Ovary (tissue), 7 donors: ENCODE measurements at regions not wholly inside any gene's neighbourhood (a gene's known extent, or its start where the extent isn't known, plus 50 kb on each side); places are given as distances from the start of the nearest gene placed in this dataset.

ENCODE experiments used
- DNase-seq, 5 donors: peaks; one replicate each; pipeline ENCODE4 v3.0.0-alpha.2; 2019 to 2020
- H3K27ac ChIP-seq, 2 donors: fragments of 200-600 bp; one replicate each; pipeline versions ENCODE4 v1.5.1 to v1.8.0; 2019 to 2022
- H3K27me3 ChIP-seq: fragments of 200-600 bp; one replicate; pipeline ENCODE4 v1.8.0; 2022
- H3K36me3 ChIP-seq: fragments of 200-600 bp; sonication (generic); one replicate; pipeline ENCODE4 v1.5.1; 2019
- H3K4me1 ChIP-seq: one replicate; pipeline ENCODE4 v1.8.1; 2013; ENCODE audit warnings: mild to moderate bottlenecking, moderate library complexity; ENCODE audit not compliant: insufficient read depth
- H3K4me3 ChIP-seq: fragments of 200-600 bp; sonication (generic); one replicate; pipeline ENCODE4 v1.5.1; 2017
- H3K9me3 ChIP-seq, 2 donors: fragments of 200-600 bp in 1 of 2; sonication (generic) in 1 of 2; one replicate each; pipeline versions ENCODE4 v1.5.1 to v1.8.1; 2013 to 2019; ENCODE audit warnings: mild to moderate bottlenecking in 1 of 2, moderate library complexity in 1 of 2
- EP300 ChIP-seq: sonication (generic); formaldehyde crosslinking; IDR thresholded peaks from one replicate; pipeline ENCODE4 v1.6.1; 2017; ENCODE audit warnings: antibody characterized with exemption
- POLR2A ChIP-seq: fragments of 450-650 bp; IDR thresholded peaks from one replicate; pipeline ENCODE4 v1.6.1; 2017; ENCODE audit warnings: antibody characterized with exemption, mild to moderate bottlenecking, moderate library complexity
- WGBS, 3 donors: extraction: QIAGEN DNeasy Blood & Tissue Kit in 1 of 3; methylation state at CpG; one replicate each; pipeline versions ENCODE4 v1.1.5 to v1.1.7; 2013 to 2017; 5-methylcytosine and 5-hydroxymethylcytosine counted together
- intact Hi-C, 4 donors: fragments of 100-400 bp; cut with DNase I; formaldehyde crosslinking; loops; one replicate each; pipeline versions ENCODE4 v1.11.0 to v1.15.1; 2022 to 2023
- TF ChIP-seq, protein P1 (sequence below), 3 donors: fragments of 450-650 bp in 2 of 3; fragments of 200-600 bp in 1 of 3; IDR thresholded peaks; one replicate each; pipeline versions ENCODE4 v1.5.1 to v1.8.0; 2016 to 2022; ENCODE audit warnings: antibody characterized with exemption in 3 of 3, mild to moderate bottlenecking in 1 of 3
- donor health status: DM: no; HTN: no; CAD: no; lungs with moderate emphysema.
- donor health status: DM: no; HTN: no; CAD: no.
- donor health status: Bipolar disorder and iron deficiency.
- donor health status: DM: no; HTN: no; CAD: no.
- donor health status: DM: yes; HTN: yes; CAD: no.

DNA sequence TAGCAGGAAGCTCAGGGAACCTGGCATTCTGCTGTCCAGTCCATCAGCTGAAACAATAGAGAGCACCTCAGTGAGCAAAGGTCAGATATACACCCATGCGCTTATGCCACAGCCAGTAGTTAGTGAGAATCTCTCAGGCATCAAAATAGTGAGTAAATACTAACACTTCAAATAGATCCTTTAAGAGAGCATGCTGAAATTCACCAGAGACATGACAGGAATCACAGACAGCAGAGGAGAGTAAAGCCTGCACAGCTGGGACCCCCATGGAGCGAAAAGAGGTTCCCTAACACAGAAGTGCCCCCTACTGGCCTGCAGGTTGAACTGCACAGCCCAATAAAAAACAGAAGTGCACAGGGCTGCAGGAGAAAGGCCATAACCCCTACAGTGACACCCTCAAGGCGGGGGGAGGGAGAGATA, 57.6 kb upstream of the ANTXRL start:
- intact Hi-C loops, result no loop called here
- peak in 2 of 5 donors; percentile 2 to 7 for DNase-seq
- no peak overlapping the region for H3K4me3 ChIP-seq
- H3K36me3 ChIP-seq, result no peaks in the 10 kb centered on the region
- no peaks in the 10 kb centered on the region for H3K9me3 ChIP-seq
- H3K27ac ChIP-seq, result no peak overlapping the region
- H3K27me3 ChIP-seq, result no peaks in the 10 kb centered on the region
- WGBS, 3 donors, result 59 to 65% (median 60%) methylated on average over 3 of the region's 3 CpGs
- TF ChIP-seq EP300, result no peak
- TF ChIP-seq, protein P1, sequence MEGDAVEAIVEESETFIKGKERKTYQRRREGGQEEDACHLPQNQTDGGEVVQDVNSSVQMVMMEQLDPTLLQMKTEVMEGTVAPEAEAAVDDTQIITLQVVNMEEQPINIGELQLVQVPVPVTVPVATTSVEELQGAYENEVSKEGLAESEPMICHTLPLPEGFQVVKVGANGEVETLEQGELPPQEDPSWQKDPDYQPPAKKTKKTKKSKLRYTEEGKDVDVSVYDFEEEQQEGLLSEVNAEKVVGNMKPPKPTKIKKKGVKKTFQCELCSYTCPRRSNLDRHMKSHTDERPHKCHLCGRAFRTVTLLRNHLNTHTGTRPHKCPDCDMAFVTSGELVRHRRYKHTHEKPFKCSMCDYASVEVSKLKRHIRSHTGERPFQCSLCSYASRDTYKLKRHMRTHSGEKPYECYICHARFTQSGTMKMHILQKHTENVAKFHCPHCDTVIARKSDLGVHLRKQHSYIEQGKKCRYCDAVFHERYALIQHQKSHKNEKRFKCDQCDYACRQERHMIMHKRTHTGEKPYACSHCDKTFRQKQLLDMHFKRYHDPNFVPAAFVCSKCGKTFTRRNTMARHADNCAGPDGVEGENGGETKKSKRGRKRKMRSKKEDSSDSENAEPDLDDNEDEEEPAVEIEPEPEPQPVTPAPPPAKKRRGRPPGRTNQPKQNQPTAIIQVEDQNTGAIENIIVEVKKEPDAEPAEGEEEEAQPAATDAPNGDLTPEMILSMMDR (IDR thresholded peaks at IDR 0.05), result no peak
- TF ChIP-seq POLR2A, result no peak
- H3K4me1 ChIP-seq, result no peaks in the 10 kb centered on the region

DNA sequence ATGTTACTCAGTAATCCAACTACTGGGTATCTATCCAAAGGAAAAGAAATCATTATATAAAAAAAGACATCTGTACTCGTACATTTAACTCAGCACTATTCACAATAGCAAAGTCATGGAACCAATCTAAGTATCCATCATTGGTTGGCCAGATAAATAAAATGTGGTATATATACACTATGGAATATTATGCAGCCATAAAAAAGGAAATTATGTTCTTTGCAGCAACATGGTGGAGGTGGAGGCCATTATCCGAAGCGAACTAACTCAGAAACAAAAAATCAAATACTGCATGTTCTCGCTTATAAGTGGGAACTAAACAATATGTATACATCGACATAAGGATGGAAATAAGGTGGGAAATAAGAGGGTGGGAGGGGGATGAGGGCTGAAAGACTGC, 56.2 kb upstream of the ANTXRL start:
- Histone ChIP-seq H3K4me3 (no peak overlapping the region), H3K4me1 (no peaks in the 10 kb centered on the region), H3K36me3 (no peaks in the 10 kb centered on the region), H3K27ac (no peak overlapping the region), H3K27me3 (no peaks in the 10 kb centered on the region), H3K9me3 (no peaks in the 10 kb centered on the region)
- WGBS, 3 donors, result 94 to 96% (median 95%) methylated on average over 5 of the region's 5 CpGs
- no peak for TF ChIP-seq POLR2A
- TF ChIP-seq, protein P1 (IDR thresholded peaks at IDR 0.05), result no peak
- no peak for TF ChIP-seq EP300
- DNase-seq, result no peak
- intact Hi-C loops, result no loop called here

DNA sequence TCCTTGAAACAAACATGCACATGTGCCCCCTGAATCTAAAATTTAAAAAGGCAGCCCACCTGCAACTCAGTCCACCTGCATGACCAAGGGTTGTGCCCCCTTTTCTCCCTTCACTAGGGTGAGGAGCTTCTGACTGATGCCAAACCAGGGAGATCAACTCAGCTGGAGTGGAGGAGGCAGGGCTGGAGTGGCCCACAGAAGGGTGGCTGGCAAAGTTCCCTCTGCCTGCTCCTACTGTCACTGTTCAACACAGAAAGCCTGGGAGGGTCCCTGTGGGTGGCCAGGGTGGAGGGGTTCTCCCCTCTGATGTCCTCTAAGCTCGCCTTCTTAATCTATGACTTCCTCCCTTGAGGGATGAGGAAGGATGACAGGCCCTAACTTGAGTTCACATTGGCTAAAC, 55.7 kb upstream of the ANTXRL start:
- H3K27ac ChIP-seq, result no peak overlapping the region
- peak in 2 of 5 donors; percentile 2 to 14 for DNase-seq
- no peaks in the 10 kb centered on the region for H3K9me3 ChIP-seq
- no peaks in the 10 kb centered on the region for H3K27me3 ChIP-seq
- intact Hi-C loops, result no loop called here
- WGBS, 3 donors, result 85 to 100% (median 87%) methylated on average over 1 of the region's 1 CpG
- H3K36me3 ChIP-seq, result no peaks in the 10 kb centered on the region
- H3K4me3 ChIP-seq, result no peak overlapping the region
- no peaks in the 10 kb centered on the region for H3K4me1 ChIP-seq
- TF ChIP-seq POLR2A, result no peak
- TF ChIP-seq EP300, result no peak
- TF ChIP-seq, protein P1 (IDR thresholded peaks at IDR 0.05), result no peak

DNA sequence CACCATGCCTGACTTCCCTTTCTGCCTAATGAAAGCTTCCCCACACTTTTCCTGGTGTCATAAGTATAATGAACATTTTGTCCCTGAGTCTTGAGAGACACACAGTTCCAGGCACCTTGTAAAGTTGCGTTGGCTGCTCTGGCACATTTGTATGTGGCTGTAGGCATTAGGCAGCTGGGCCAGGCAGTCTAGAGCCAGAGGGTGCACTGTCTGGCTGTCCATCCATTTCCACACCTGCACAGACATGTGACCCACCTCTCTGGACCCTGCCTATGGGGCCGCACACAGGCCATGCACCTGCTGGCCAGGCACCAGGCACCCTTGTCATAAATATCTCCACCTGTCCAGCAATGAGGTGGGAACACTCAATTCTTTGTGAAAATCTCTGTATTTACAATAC, 54.7 kb upstream of the ANTXRL start:
- H3K9me3 ChIP-seq, result no peaks in the 10 kb centered on the region
- no peaks in the 10 kb centered on the region for H3K4me1 ChIP-seq
- intact Hi-C loops, result no loop called here
- no peaks in the 10 kb centered on the region for H3K36me3 ChIP-seq
- no peaks in the 10 kb centered on the region for H3K27me3 ChIP-seq
- no peak overlapping the region for H3K4me3 ChIP-seq
- peak in 1 of 5 donors; percentile 5 for DNase-seq
- TF ChIP-seq EP300, result no peak
- TF ChIP-seq, protein P1 (IDR thresholded peaks at IDR 0.05), result no peak
- no peak overlapping the region for H3K27ac ChIP-seq
- 92 to 94% (median 94%) methylated on average over 2 of the region's 2 CpGs for WGBS, 3 donors

DNA sequence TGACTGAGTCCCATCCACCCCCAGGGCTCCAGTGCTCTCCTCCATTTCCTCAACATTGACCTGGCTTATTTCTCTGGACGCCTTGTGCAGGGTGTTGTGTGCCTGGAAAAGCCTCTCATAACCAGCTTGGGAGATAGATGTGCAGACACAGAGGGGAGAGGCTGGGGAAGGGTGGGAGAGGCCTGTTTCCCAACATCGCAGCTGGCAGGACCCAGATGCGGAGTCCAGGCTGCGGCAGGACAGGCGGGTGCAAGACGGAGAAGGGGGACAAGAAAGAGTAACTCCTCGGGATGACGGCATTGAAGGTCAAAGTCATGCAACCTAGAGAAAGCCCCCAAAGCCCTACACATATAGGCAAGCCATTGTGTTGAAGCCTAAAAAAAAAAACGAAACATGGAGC, 54.1 kb upstream of the ANTXRL start:
- H3K4me3 ChIP-seq, result no peak overlapping the region
- no peaks in the 10 kb centered on the region for H3K9me3 ChIP-seq
- TF ChIP-seq, protein P1 (IDR thresholded peaks at IDR 0.05), result no peak
- TF ChIP-seq EP300 (no peak), POLR2A (no peak)
- 87 to 92% (median 90%) methylated on average over 9 of the region's 9 CpGs for WGBS, 3 donors
- intact Hi-C loops, result no loop called here
- DNase-seq, result no peak
- no peaks in the 10 kb centered on the region for H3K4me1 ChIP-seq
- no peak overlapping the region for H3K27ac ChIP-seq
- no peaks in the 10 kb centered on the region for H3K27me3 ChIP-seq
- no peaks in the 10 kb centered on the region for H3K36me3 ChIP-seq
